SK-N-SH treated with all-trans-retinoic acid at 6 μM for 48 hours (cell line): ENCODE measurements at regions not wholly inside any gene's neighbourhood (a gene's known extent, or its start where the extent isn't known, plus 50 kb on each side); places are given as distances from the start of the nearest gene placed in this dataset.

Source experiments
- ARNTL ChIP-seq: fragments of 450-650 bp; formaldehyde crosslinking; IDR thresholded peaks from 2 replicates; pipeline ENCODE4 v1.5.0; 2020; ENCODE audit warnings: low read depth, mild to moderate bottlenecking, moderate library complexity, borderline replicate concordance
- CSDC2 ChIP-seq: fragments of 250-450 bp; sonication (Bioruptor Pico); IDR thresholded peaks from 2 replicates; pipeline ENCODE4 v1.5.0; 2020; ENCODE audit warnings: mild to moderate bottlenecking, moderate library complexity
- ESRRG ChIP-seq: fragments of 250-450 bp; sonication (Bioruptor Pico); IDR thresholded peaks from 2 replicates; pipeline ENCODE4 v1.6.1; 2021; ENCODE audit warnings: mild to moderate bottlenecking
- RARB ChIP-seq: fragments of 250-450 bp; sonication (Bioruptor Pico); IDR thresholded peaks from 2 replicates; pipeline ENCODE4 v1.8.0; 2021; ENCODE audit warnings: mild to moderate bottlenecking, moderate library complexity
- ZFP30 ChIP-seq: fragments of 450-650 bp; formaldehyde crosslinking; IDR thresholded peaks from 2 replicates; pipeline ENCODE4 v1.5.0; 2022; ENCODE audit warnings: mild to moderate bottlenecking, moderate library complexity
- ZNF565 ChIP-seq: fragments of 450-650 bp; formaldehyde crosslinking; conservative IDR thresholded peaks from 2 replicates; pipeline ENCODE4 v1.5.0; 2020; ENCODE audit warnings: low read depth, mild to moderate bottlenecking, moderate library complexity
- ZNF70 ChIP-seq: fragments of 450-650 bp; formaldehyde crosslinking; IDR thresholded peaks from 2 replicates; pipeline ENCODE4 v1.5.0; 2020; ENCODE audit warnings: mild to moderate bottlenecking, moderate library complexity
- TF ChIP-seq, protein P1 (sequence below): fragments of 250-450 bp; sonication (Bioruptor Pico); IDR thresholded peaks from 2 replicates; pipeline ENCODE4 v1.8.0; 2020; ENCODE audit warnings: mild to moderate bottlenecking, moderate library complexity, borderline replicate concordance
- TF ChIP-seq, protein P2 (sequence below): fragments of 250-450 bp; sonication (Bioruptor Pico); IDR thresholded peaks from 2 replicates; pipeline ENCODE4 v1.5.0; 2020; ENCODE audit warnings: mild to moderate bottlenecking, moderate library complexity

DNA sequence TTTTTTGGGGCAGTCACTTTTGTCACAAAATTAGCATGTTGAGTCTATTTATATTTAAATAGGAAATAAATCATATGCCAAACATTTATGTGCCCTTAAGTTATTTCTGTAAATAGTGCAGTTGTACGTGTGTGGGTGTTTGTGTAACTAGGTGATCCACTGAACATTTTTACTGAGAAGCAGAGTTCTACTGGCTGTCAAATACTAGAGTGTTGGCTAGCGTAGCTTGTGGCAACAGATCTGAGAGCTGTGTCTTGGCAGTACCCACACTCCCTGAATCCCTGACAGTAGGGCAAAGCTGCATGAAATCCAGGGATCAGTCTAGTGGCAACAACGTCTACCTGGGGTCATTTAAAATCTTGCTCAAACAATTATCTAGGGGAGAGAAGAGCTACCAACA, 273.1 kb upstream of the SLC8A1 start:
- no peak for TF ChIP-seq ARNTL
- no peak for TF ChIP-seq RARB
- TF ChIP-seq ESRRG: no peak
- TF ChIP-seq, protein P1, sequence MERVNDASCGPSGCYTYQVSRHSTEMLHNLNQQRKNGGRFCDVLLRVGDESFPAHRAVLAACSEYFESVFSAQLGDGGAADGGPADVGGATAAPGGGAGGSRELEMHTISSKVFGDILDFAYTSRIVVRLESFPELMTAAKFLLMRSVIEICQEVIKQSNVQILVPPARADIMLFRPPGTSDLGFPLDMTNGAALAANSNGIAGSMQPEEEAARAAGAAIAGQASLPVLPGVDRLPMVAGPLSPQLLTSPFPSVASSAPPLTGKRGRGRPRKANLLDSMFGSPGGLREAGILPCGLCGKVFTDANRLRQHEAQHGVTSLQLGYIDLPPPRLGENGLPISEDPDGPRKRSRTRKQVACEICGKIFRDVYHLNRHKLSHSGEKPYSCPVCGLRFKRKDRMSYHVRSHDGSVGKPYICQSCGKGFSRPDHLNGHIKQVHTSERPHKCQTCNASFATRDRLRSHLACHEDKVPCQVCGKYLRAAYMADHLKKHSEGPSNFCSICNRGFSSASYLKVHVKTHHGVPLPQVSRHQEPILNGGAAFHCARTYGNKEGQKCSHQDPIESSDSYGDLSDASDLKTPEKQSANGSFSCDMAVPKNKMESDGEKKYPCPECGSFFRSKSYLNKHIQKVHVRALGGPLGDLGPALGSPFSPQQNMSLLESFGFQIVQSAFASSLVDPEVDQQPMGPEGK (CRISPR knock-in tag): no peak
- TF ChIP-seq ZFP30 (CRISPR knock-in tag): no peak
- no peak for TF ChIP-seq ZNF565
- no peak for TF ChIP-seq ZNF70 (CRISPR knock-in tag)
- TF ChIP-seq, protein P2, sequence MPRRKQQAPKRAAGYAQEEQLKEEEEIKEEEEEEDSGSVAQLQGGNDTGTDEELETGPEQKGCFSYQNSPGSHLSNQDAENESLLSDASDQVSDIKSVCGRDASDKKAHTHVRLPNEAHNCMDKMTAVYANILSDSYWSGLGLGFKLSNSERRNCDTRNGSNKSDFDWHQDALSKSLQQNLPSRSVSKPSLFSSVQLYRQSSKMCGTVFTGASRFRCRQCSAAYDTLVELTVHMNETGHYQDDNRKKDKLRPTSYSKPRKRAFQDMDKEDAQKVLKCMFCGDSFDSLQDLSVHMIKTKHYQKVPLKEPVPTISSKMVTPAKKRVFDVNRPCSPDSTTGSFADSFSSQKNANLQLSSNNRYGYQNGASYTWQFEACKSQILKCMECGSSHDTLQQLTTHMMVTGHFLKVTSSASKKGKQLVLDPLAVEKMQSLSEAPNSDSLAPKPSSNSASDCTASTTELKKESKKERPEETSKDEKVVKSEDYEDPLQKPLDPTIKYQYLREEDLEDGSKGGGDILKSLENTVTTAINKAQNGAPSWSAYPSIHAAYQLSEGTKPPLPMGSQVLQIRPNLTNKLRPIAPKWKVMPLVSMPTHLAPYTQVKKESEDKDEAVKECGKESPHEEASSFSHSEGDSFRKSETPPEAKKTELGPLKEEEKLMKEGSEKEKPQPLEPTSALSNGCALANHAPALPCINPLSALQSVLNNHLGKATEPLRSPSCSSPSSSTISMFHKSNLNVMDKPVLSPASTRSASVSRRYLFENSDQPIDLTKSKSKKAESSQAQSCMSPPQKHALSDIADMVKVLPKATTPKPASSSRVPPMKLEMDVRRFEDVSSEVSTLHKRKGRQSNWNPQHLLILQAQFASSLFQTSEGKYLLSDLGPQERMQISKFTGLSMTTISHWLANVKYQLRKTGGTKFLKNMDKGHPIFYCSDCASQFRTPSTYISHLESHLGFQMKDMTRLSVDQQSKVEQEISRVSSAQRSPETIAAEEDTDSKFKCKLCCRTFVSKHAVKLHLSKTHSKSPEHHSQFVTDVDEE (CRISPR knock-in tag): no peak
- TF ChIP-seq CSDC2: no peak
